CD4-positive, alpha-beta T cell treated with Interferon gamma for 1 hour (primary cell): ENCODE measurements at regions not wholly inside any gene's neighbourhood (a gene's known extent, or its start where the extent isn't known, plus 50 kb on each side); places are given as distances from the start of the nearest gene placed in this dataset.
"Not testable (repeated sequence)": the region's sequence is repeated elsewhere in the genome, so short reads cannot be mapped to it uniquely, and the experiment has no call there.

Experiments
- DNase-seq: peaks from one replicate; pipeline ENCODE4 v3.0.0-alpha.2; 2020

DNA sequence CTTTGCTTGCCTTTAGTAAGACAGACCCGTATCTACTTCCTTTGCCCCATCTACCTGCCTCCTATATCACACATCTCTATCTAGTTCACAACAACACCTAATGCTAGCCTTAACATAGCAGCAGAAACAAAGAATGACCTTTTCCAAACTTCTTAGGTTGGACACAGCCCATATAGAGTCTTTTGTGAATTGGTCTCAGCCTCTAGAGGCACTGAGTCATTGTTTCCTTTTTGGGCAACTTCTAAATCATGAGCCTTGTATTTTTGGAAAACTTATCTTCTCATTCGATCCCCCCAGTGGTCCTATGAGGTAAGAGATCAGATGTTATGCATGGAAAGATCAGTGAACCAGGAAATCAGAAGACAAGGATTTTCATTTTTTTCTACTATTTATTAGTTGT, 679.4 kb upstream of the USP24 start:
- no peak for DNase-seq

DNA sequence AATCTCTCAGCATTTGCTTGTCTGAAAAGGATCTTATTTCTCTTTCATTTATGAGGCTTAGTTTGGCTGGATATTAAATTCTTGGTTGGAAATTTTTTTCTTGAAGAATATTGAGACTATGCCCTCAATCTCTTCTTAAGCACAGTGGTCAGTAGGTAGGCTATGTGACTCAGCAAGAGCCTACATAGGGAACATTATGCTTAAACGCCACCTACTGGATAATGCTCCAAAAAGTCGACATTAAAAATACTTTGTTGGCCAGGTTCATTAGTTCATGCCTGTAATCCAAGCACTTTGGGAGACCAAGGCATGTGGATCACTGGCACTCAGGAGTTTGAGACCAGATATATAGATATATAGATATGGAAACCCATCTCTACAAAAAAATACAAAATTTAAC, 678.0 kb upstream of the USP24 start:
- no peak for DNase-seq

DNA sequence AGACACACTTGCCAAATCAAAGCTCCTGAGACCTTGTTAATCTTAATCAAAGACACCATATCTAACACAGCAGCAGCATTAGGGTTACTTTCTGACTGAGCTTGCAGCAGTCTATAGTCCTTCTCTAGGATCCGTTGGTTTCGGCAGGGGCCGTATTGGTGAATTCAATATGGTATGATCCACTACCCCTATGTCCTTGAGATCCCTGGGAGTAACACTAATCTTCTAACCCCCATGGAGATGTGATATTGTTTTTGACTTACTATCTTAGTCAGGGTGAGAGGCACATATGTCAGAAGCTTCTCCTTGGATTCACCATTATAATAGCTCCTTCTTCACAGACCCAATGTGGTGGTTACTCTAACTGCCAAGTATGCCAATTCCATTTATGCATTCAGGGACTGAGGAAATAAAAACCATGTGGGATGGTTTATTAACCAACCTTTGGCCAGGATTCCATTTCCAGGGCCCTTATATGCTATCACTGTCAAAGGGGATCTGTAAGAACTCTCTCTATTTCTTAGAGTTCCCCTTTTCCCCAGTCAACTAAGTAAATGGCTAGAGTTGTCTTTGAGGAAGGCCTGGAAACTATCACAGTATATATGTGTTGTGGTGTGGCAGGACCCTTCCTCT, 673.6 kb upstream of the USP24 start:
- DNase-seq = no peak

DNA sequence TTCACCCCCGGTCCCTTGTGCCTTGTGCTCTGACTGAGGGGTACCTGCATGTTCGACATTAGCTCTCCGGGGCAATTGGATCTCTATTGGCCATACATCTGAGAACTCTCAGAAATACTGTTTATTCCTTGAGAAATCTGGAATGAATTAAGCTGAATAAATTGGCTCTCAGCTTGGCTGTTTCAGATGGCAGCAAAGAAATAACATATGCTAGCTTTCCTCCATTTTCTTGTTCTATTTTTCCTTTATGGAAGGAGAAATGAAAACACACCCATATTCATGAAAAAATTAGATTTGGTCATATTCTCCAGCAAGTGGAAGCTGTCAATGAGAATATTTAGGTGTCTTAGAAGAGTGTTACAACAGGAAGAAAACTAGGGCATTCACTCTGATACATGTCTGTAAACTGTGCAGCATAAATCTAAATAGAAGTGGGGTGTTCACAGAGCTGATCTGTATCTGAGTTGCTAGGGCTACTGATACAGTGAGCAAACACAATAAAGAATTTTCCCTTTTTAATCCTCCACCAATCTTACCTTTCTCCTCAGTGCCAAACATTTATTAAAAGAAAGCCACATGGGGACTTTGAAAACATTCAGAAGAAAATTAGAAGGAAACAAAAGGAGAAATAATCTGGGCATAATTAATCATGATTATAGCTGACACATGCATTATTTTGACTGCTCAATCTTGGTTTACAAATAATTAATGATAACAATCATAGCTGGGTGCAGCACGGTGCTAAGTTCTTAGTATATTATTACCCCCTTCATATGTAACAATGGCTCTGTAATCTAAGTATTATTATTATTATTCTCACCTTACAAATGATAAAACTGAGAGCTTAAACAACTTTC, 671.9 kb upstream of the USP24 start:
- DNase-seq = no peak

DNA sequence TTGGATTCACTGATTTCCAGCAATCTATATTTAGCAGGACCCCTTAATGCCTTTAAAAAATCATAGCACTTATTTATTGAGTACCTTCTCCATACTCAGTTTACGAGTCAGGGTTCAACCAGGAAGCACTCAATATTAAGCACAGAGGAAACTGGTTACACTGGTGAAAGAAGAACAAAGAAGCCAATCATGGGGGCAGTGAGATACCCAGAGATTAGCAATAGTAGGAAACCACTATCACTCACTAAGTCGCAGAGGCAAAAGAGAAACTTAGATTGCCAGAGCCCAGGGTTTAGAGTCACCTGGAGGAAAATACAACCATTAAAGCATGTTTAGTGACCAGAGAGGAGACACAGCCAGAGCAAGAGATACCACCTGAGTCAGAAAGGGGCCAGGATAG, 670.5 kb upstream of the USP24 start:
- no peak for DNase-seq

DNA sequence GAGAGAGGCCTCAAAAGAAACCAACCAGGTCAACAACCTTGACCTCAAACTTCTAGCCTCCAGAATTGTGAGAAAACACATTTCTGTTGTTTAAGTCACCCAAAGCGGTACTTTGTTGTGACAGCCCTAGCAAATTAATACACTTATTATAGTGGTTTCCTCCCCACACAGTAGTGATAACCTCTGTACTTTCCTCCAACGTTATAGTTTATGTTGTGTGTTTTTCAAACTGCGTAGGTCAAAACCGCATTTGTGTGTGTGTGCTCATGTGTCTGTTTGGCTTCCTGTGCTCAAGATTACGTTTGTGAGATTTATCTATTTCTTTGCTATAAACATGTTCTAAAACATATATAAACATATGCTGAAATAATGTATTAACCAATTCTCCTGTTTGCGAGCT, 667.8 kb upstream of the USP24 start:
- DNase-seq = no peak

DNA sequence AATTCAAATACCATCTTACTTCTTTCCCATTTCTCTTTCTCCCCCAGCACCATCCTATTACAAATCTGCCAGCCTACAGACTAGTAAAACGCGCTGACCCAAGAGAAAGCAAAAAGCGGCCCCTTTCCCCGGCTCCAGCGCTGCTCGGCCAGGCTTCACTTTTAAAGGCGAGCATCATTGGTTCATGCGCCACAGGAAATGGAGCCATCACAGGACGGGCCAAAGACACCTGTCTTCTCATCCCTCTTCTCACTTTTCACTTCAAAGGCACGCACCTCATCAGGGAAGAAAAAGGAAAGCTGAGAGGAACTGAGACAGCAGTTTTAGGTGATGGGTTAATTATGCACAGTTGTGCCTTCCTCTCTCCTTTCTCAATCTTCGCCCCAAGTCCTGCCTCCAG, 664.2 kb upstream of the USP24 start:
- no peak for DNase-seq

DNA sequence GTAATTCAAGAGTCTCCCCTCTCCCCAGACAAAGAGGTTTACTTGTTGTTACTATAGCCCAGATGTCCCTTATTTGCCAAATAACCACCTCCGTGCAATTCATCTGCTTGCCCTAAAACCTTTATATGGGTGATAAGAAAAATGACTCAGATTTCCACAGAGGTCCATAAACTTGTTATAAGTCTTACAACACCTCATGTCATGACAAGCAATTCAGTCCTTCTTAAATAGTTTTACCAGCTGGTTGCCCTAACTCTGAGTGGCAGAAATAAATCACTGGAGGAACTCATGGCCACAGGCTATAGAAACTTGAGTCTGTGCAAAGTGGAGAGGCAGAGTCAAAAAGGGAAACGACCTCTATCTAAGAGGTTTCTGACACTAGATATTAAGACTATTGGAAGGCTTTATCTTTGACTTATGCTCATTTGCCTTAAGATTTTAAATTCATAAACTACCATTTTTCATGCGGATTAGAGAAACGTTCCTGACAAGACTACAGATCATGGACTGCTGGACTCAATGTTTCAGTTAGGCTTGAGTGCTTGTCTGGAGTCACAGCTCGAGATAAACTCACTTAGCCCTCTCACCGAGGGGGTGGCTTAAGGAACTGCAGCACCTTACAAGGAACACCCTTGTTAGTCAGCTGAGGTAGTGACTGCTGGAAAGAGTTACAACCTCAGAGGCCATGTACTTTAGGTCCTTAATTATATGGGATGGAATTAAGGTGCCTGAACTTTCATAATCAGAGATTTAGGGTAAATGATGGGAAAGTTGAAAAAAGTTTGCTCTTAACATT, 662.5 kb upstream of the USP24 start:
- no peak for DNase-seq

DNA sequence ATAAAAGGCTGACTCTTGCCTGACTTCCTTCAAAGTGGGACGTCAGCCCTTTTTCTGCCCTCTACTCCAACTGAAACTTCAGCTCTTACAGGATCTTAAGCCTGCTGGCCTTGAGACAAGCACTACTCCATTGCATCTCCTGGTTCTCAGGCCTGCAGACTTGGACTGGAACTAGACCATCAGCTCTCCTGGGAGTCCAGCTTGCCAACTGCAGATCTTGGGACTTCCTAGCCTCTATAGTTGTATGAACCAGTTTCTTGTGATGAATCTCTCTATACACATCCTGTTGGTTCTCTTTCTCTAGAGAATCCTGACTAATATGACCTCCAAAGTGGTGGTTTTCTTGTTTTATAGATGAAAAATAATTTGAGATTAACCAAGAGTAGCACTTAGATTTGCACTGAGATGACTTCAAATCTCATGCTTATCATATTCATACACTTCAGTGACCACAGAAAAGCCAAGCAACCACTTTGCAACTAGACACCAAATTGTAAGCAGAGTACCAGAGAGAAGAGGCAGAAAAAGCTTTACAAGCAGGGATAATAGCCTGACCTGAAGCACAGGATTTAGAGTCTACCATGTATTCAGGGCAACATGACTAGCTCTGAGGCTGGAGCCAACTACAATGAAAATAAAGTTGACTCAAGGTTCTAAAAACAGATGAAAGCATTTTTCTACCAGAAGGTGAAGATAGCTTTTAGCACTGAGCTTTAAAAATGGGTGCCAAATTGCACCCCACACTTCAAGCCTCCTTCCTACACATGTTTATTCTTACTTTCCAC, 661.3 kb upstream of the USP24 start:
- DNase-seq = no peak

DNA sequence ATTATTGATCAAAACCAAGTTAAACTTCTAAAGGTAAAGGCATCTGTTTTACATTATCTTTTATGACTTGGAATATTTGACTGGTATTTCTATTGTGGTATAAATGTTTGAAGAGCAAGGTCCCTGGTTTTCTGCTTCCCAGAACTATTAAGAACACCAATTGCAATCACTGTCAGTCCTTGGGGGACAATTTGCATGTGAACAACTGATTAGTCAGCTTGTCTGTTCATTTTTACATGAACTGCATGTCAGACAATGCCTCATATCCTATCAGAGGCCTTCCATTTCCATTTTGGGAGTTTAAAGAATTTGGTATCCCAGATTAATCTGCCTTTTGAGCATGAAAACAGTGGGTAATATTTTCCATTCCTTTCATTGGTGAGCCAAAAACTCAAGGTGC, 654.9 kb upstream of the USP24 start:
- no peak for DNase-seq

DNA sequence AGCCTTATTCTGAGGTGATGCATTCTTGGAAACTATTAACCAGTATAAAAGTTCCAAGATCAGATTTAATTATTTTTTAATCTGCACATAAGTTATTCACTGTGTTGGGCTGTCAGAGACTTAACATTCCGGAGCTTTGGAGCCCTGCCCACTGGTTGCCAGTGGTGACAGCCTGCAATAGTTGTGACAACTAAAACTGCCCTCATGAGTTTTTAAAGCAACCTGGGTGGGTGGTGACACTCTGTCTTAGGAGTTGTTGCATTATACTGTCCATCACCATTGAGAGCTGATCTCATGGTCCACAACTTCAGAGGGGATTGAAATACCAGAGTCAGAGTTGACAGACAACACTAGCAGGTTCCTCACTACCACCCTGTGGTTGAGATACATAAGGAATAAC, 653.9 kb upstream of the USP24 start:
- DNase-seq = no peak

DNA sequence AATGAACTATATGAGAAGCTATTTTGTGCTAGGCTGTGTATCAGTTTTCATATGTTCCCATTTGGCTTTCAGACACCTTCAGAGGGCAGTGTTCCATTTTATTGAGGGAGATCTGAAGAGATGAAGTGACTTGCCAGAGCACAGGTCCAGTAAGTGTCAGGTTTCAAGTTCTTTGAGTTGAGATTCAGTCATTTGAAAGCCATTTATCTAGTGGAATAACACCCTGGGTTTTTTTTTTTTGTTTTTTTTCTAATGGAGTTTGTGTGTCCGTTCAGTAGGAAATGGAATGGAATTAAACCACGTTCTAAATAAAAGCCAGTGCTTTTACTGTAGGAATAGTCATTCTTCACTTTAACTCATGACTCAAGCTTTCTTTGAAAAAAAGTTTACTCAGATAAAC, 652.9 kb upstream of the USP24 start:
- DNase-seq = no peak

DNA sequence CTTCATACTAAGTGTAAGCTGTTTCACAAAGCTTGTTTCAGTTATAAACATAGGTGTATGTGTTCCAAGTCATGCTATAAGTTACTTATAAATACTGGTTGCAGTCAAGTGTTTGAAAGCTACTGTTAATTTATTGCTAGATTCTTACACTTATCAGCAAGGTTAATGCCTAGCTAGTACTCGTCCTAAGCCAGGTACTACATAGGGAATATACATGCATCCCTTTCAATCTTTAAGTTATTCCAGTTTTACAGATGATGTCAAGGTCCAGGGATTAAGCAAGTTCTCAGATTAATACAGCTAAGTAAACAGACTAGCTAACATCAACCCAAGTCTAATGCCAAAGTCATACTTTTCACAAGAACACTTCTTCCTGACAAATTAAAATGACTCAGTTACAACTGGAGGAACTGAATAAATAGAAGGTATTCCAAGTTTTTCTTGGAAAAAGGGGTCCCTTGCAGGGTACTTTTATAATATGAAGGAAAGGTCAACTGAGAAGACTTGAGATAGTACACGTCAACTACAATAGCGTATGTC, 652.2 kb upstream of the USP24 start:
- DNase-seq = no peak

DNA sequence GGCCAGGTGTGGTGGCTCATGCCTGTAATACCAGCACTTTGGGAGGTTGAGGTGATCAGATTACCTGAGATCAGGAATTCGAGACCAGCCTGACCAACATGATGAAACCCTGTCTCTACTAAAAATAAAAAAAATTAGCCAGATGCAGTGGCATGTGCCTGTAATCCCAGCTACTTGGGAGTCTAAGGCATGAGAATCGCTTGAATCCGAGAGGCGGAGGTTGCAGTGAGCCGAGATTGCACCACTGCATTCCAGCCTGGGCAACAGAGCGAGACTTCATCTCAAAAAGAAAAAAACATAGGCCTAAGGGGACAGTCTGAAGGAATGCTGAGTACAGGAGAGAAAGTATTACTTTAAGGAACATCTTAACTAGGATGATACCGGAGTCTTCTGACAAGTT, 650.6 kb upstream of the USP24 start:
- DNase-seq = not testable (repeated sequence)

DNA sequence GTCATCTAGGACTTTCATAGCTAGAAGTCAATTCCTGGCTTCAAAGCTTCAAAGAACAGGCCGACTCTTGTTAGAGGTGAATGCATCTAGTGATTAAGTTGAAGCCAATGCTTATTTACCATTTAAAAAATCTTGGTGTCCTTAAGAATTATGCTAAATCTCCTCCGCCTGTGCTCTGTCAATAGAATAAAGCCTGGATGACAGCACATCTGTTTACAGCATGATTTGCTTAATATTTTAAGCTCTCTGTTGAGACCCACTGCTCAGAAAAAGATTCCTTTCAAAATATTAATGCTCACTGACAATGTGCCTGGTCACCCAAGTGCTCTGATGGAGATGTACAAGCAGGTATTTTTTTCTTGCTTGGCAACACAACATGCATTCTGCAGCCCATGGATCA, 649.1 kb upstream of the USP24 start:
- DNase-seq = no peak

DNA sequence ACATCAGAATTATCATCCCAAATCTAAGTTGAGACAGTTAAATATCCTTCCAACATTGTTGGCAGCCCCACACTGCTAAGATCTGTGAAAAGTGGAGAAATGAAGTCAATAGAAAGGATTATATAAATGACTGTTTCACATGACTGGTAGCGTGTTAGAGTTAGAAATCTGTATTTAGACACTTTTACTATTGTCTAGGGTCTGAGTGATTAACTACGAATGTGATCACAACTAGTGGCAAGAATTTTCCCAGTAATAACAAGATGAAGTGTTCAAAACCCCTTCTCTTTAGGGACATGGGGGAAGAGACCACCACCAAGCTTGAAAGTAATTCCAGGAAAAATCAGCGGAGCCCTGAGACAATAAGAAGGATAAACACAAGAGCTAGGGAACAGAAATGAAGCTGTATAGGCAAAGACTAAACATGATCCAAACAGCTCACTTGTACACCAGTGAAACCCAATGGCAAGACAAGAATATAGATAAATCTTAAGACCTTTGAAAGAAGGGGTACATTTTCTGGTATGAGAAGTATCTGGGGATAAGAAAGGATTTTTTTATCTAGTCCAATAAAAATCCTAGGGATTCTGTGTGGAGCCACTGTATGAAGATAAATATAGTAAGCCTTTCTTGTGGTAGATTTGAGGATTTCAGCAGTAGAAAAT, 646.6 kb upstream of the USP24 start:
- no peak for DNase-seq

DNA sequence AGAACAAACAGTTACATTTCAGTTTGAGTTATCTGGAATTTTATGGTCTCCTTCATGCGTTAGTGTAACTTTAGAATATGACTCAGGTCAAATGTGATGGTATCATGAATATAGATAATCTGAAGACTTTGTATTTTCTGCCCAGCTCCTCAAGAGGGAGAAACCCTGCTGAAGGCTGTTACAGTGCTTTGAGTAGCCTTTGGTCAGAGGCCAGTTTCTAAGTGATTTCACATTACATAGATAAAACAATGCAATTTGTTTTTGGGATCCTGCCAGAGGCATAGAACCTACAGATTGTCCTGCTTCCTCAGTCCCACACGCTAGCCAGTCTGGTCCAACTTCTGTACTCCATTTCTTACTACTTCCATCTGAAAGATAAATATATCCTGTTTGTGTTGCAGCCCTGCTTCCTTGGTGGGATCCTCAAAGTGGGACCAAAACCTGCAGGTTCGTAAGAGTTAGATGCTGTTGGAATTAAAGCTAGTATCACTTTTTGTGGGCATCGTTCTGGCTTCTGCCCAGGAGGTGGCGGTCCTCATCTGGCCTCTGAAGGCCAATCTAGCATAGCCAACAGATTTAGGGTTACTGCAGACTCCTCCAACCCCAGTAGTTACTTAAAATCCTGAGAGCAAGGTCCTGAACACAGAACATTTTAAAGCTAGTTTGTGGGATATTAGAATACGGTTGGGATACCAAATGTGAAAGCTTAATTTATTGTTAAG, 645.8 kb upstream of the USP24 start:
- DNase-seq = no peak

DNA sequence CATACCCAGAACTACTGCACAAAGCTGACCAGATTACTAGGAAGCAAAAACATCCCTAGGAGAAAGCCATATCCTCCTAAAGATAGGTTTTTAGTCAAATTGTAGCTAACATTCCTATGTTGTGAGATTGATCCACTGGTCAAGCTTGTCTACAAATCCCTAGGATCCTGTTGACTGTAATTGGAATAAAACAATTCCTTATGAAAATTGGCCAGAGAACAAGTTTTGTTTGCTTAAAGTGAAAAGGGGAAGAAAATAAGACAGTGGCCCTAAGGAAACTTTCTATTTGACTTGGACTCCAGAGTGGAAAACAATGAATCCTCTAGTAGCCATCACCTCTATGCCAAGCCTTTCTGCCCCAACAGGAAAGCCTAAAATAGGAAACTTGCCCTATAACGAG, 645.2 kb upstream of the USP24 start:
- no peak for DNase-seq

DNA sequence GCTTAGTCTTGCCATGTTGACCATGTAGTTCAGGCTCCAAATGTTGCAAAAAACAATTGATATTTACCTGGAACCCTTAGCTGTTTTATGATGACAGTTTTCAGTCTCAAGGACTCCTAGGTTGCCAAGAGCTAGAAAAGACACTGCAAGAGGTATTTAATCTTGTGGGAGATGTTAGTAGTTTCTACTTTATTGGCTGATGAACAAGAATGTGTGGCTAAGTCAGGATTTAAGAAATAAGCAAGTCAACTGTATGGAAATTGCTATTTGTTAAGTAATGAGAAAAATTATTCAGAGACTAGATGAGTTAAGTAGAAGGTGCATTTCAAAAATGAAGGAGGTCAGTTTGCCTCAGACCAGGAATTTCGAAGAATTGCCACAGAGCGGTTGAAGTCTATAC, 639.7 kb upstream of the USP24 start:
- no peak for DNase-seq

DNA sequence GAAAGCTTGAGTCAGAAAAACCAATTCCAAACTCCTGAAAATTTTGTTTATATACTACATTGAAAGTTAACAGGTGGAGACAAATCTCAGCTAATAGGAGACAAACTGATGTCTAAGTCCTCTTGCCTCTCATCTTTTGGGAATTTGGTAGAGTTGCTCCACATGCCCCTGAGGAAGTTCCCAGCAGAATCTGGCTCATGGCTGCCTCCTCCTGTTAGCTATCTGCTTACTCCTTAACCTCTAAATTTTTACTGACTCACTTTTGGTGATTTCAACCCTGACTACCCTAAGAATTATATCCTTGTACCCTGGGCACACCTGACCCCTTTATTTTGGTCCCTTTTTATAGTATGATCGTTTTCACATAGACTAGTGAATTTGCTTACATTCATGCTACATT, 633.7 kb upstream of the USP24 start:
- DNase-seq = no peak

DNA sequence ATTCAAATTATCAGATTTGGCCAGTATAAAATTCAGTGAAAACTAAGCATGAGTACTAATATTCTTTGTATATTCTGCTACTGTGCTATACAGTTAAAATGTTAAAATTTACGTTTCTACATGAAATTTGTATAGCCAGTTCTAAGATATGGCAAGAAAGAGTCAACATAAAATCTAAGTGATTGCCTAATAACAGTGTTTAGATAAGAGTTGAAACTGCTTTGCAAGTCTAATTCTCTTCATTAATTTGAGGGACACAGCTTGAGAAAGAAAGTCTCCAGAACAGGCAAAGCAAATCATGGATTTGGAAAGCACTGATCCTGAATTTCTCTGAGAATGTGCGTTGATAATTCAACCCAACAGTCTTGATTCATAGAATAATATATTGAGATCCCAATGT, 630.9 kb upstream of the USP24 start:
- no peak for DNase-seq

DNA sequence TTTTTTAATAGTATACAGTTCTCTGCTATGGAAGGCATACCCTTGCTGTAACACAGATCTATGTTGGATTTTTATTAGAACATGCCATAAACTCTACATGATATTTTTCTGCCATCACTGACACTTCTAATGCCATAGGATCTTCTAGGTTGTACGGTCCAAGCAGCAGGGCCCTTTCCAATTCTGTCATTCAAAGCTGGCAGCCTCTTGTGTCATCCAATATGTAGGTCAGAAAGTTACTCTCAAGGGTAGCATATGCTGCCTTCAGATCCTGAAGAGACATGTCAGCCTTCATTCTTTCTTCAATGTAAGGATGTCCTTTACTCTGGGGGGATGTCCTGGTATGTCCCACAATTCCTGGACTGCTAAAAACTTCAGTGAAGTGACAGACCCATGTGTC, 629.2 kb upstream of the USP24 start:
- DNase-seq = no peak
